AG04450 (cell line): ENCODE measurements at regions not wholly inside any gene's neighbourhood (a gene's known extent, or its start where the extent isn't known, plus 50 kb on each side); places are given as distances from the start of the nearest gene placed in this dataset.
"Not testable (repeated sequence)": the region's sequence is repeated elsewhere in the genome, so short reads cannot be mapped to it uniquely, and the experiment has no call there.

Source experiments
- CTCF ChIA-PET: fragments of 300-600, 350-600 bp; formaldehyde crosslinking; extraction: SDS; loops from one replicate; lab custom pipeline; 2022; ENCODE audit warnings: antibody characterized with exemption, inconsistent platforms; lab: Charles Lee
- POLR2A ChIA-PET: fragments of 350-600 bp; formaldehyde crosslinking; extraction: SDS; loops from one replicate; lab custom pipeline; 2021; ENCODE audit warnings: antibody characterized with exemption, inconsistent platforms; lab: Yijun Ruan, JAX
- DNase-seq: peaks from one replicate; pipeline ENCODE4 v3.0.0-alpha.2; 2011; ENCODE audit warnings: low read depth, low spot score
- H3K27ac ChIP-seq: one replicate; pipeline ENCODE4 v1.5.1; 2012; ENCODE audit warnings: low read depth, low read length, control low read depth
- H3K27me3 ChIP-seq: one replicate; pipeline ENCODE4 v1.6.0; 2012; ENCODE audit warnings: low read length; ENCODE audit not compliant: control insufficient read depth, insufficient read depth
- H3K4me3 ChIP-seq: 2 replicates; pipeline ENCODE4 v1.5.1; 2011; ENCODE audit warnings: mild to moderate bottlenecking, low read depth, low read length, control low read depth
- H3K9me3 ChIP-seq: 2 replicates; pipeline ENCODE4 v1.5.1; 2012; ENCODE audit warnings: low read length; ENCODE audit not compliant: control insufficient read depth, insufficient read depth
- TF ChIP-seq, protein P1 (sequence below): IDR thresholded peaks from 2 replicates; pipeline ENCODE4 v1.5.1; 2011; ENCODE audit warnings: low read depth, low read length, control low read depth, inconsistent platforms

DNA sequence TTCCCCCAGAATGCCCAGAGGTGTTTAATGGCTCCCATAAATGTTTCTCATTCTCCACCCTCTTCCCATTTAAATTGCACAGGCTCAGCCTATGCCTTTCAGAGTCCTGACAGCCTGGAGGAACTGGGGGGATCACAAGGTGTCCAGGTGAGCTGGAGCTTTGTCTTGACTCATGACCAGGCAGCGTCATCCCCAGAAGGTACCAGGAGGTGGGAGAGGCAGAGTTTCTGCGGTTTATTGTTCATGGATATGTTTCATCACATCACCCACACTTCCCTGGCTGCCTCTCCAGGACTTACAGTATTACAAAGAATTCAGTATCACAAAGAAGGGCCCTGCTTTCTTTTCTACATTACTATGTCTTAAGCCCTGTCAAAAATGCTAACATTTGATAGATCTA, 103.2 kb upstream of the GALNT18 start:
- Histone ChIP-seq H3K27me3 (peaks cover 18% of the 10 kb centered on the region), H3K4me3 (no peak overlapping the region), H3K27ac (no peak overlapping the region), H3K9me3 (no peaks in the 10 kb centered on the region)
- ChIA-PET CTCF (no interaction called here), POLR2A (no interaction called here)
- TF ChIP-seq, protein P1, sequence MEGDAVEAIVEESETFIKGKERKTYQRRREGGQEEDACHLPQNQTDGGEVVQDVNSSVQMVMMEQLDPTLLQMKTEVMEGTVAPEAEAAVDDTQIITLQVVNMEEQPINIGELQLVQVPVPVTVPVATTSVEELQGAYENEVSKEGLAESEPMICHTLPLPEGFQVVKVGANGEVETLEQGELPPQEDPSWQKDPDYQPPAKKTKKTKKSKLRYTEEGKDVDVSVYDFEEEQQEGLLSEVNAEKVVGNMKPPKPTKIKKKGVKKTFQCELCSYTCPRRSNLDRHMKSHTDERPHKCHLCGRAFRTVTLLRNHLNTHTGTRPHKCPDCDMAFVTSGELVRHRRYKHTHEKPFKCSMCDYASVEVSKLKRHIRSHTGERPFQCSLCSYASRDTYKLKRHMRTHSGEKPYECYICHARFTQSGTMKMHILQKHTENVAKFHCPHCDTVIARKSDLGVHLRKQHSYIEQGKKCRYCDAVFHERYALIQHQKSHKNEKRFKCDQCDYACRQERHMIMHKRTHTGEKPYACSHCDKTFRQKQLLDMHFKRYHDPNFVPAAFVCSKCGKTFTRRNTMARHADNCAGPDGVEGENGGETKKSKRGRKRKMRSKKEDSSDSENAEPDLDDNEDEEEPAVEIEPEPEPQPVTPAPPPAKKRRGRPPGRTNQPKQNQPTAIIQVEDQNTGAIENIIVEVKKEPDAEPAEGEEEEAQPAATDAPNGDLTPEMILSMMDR = no peak
- no peak for DNase-seq

DNA sequence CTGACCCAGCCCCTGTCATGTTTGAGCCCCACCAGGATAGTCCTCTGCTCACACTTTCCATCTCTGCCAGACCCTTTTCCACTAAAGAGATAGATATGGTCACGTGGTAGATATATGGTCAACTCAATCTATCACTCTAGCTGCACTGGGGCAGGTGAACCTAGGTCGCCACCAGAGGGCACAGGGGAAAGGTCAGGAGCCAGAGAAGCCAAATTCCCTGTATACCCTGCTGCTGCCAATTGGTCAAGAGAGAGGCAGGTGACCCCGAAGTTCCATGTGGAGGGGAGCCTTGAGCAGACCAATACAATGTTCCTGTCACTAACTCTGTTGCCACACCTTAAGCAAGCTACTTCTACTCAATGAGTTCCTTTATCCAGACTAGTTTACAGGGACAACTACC, 101.1 kb upstream of the GALNT18 start:
- DNase-seq = no peak
- CTCF ChIA-PET = no interaction called here
- TF ChIP-seq, protein P1 = no peak
- no peaks in the 10 kb centered on the region for H3K9me3 ChIP-seq
- no peak overlapping the region for H3K27ac ChIP-seq
- peaks cover 12% of the 10 kb centered on the region for H3K27me3 ChIP-seq
- H3K4me3 ChIP-seq = no peak overlapping the region
- POLR2A ChIA-PET = no interaction called here

DNA sequence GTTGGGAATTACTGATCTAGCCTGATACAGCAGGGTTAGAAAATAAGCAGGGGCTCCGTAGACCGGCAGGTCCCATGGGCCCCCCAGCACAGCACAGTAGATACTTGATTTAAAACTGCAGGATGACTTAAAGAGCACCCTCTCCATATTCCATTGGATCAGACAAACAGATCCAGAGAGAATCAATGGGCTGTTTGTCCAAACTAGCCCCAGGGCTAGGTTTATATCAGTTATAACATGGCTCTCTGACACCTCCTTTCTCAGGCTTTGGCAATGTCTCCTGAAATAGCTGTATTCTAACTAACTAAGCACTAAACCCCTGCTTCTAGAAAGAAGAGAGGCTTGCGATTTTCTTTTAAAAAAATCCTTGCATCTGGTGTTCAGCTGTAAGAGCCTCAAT, 100.4 kb upstream of the GALNT18 start:
- CTCF ChIA-PET = no interaction called here

DNA sequence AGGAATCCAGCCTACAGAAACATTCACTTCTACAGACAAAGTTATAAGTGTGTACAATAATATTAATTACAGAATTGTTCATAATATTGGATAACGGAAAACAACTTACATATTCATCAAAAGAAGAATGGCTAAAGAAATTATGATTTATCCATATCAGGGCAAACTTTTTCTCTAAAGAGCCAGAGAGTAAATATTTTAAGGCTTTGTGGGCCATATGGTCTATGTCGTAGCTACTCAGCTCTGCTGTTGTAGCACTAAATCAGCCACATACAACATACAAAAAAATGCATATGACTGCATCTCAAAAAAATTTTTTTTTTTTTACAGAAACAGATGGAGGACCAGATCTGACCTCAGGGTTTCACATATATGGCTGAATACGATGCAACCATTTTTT, 96.7 kb upstream of the GALNT18 start:
- Histone ChIP-seq H3K27me3 (peaks cover 7% of the 10 kb centered on the region), H3K4me3 (no peak overlapping the region), H3K9me3 (peaks cover 7% of the 10 kb centered on the region; the same call in 1 of the 2 replicates), H3K27ac (no peak overlapping the region)
- TF ChIP-seq, protein P1 = no peak
- ChIA-PET POLR2A (no interaction called here), CTCF (interaction anchor here (0.7 kb wide), 1 partner anchor 193 kb away, joined by 4 read pairs; no protein-coding TSS in a partner anchor)
- no peak for DNase-seq

More for the DNA sequence above, 100.4 kb upstream of the GALNT18 start:
- H3K27me3 ChIP-seq = peaks cover 8% of the 10 kb centered on the region
- POLR2A ChIA-PET = no interaction called here
- H3K9me3 ChIP-seq = peaks cover 1% of the 10 kb centered on the region; the same call in 1 of the 2 replicates
- no peak overlapping the region for H3K4me3 ChIP-seq
- DNase-seq = no peak
- TF ChIP-seq, protein P1 = no peak
- no peak overlapping the region for H3K27ac ChIP-seq

DNA sequence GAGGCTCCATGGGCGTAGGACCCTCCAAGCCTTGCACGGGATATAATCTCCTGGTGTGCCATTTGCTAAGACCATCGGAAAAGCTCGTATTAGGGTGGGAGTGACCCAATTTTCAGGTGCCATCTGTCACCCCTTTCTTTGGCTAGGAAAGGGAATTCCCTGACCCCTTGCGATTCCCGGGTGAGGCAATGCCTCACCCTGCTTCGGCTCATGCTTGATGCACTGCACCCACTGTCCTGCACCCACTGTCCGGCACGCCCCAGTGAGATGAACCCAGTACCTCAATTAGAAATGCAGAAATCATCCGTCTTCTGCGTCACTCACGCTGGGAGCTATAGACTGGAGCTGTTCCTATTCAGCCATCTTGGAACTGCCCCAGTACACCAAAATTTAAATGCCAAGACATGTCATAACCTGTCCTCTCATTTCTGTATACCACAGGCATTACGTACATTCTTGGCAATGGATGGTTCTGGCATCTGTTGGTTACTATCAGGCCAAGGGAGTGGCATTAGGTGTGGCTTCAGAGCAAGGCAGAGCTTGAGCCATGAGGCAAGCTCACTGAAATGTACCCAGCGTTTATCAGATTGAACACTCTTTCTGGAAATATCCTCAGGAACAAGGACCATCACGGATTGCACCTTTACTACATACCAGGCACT, 95.4 kb upstream of the GALNT18 start:
- H3K9me3 ChIP-seq = peaks cover 7% of the 10 kb centered on the region; the same call in 1 of the 2 replicates
- TF ChIP-seq, protein P1 = no peak
- H3K27me3 ChIP-seq = peaks cover 2% of the 10 kb centered on the region
- H3K4me3 ChIP-seq = no peak overlapping the region
- CTCF ChIA-PET = no interaction called here
- H3K27ac ChIP-seq = no peak overlapping the region
- POLR2A ChIA-PET = no interaction called here
- DNase-seq = no peak

DNA sequence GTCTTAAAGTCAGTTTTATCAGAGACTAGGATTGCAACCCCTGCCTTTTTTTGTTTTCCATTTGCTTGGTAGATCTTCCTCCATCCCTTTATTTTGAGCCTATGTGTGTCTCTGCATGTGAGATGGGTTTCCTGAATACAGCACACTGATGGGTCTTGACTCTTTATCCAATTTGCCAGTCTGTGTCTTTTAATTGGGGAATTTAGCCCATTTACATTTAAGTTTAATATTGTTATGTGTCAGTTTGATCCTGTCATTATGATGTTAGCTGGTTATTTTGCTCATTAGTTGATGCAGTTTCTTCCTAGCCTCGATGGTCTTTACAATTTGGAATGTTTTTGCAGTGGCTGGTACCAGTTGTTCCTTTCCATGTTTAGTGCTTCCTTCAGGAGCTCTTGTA, 93.3 kb upstream of the GALNT18 start:
- H3K27me3 ChIP-seq, DNase-seq, POLR2A ChIA-PET, H3K4me3 ChIP-seq, CTCF ChIA-PET, H3K27ac ChIP-seq, H3K9me3 ChIP-seq: not testable (repeated sequence)
